H9 (cell line): ENCODE measurements at regions not wholly inside any gene's neighbourhood (a gene's known extent, or its start where the extent isn't known, plus 50 kb on each side); places are given as distances from the start of the nearest gene placed in this dataset.

ENCODE experiments used
- DNase-seq: peaks from one replicate; pipeline ENCODE4 v3.0.0-alpha.2; 2017
- H2AFZ ChIP-seq: one replicate; pipeline ENCODE4 v1.6.1; 2013; ENCODE audit warnings: mild to moderate bottlenecking, low read length, control low read depth, moderate library complexity
- H2AK5ac ChIP-seq: 2 replicates; pipeline ENCODE4 v1.6.1; 2013; ENCODE audit warnings: low read length, control low read depth, mixed read lengths; ENCODE audit not compliant: insufficient read length
- H2BK120ac ChIP-seq: one replicate; pipeline ENCODE4 v1.6.1; 2013; ENCODE audit warnings: low read depth, mild to moderate bottlenecking, low read length, control low read depth, inconsistent platforms; ENCODE audit not compliant: poor library complexity, severe bottlenecking
- H2BK12ac ChIP-seq: 2 replicates; pipeline ENCODE4 v1.6.1; 2013; ENCODE audit warnings: low read length, control low read depth, mixed read lengths, low read depth; ENCODE audit not compliant: insufficient read length
- H2BK15ac ChIP-seq: 2 replicates; pipeline ENCODE4 v1.6.1; 2013; ENCODE audit warnings: low read depth, low read length, control low read depth
- H2BK20ac ChIP-seq: one replicate; pipeline ENCODE4 v1.6.1; 2013; ENCODE audit warnings: low read depth, mild to moderate bottlenecking, low read length, control low read depth, inconsistent platforms; ENCODE audit not compliant: poor library complexity, severe bottlenecking
- H2BK5ac ChIP-seq: 2 replicates; pipeline ENCODE4 v1.6.1; 2013; ENCODE audit warnings: low read length, control low read depth, mixed read lengths; ENCODE audit not compliant: insufficient read length
- H3K14ac ChIP-seq: 2 replicates; pipeline ENCODE4 v1.6.1; 2013; ENCODE audit warnings: low read length, control low read depth; ENCODE audit not compliant: insufficient read depth
- H3K18ac ChIP-seq: 2 replicates; pipeline ENCODE4 v1.6.1; 2013; ENCODE audit warnings: low read depth, mild to moderate bottlenecking, mixed read lengths, low read length, control low read depth; ENCODE audit not compliant: insufficient read length
- H3K23ac ChIP-seq: 2 replicates; pipeline ENCODE4 v1.6.1; 2013; ENCODE audit warnings: low read length, control low read depth, mixed read lengths, low read depth; ENCODE audit not compliant: insufficient read length
- H3K23me2 ChIP-seq: 2 replicates; pipeline ENCODE4 v1.6.1; 2013; ENCODE audit warnings: low read depth, mild to moderate bottlenecking, mixed read lengths, low read length, control low read depth; ENCODE audit not compliant: insufficient read length, poor library complexity, severe bottlenecking
- H3K27ac ChIP-seq: 2 replicates; pipeline ENCODE4 v1.5.1; 2013; ENCODE audit warnings: low read length, control low read depth, mixed read lengths, low read depth; ENCODE audit not compliant: insufficient read length
- H3K27me3 ChIP-seq: 2 replicates; pipeline ENCODE4 v1.6.1; 2013; ENCODE audit warnings: low read length, control low read depth, inconsistent platforms; ENCODE audit not compliant: insufficient read depth
- H3K4ac ChIP-seq: 2 replicates; pipeline ENCODE4 v1.6.1; 2013; ENCODE audit warnings: low read depth, mild to moderate bottlenecking, control low read depth, inconsistent platforms, low read length, moderate library complexity
- H3K4me1 ChIP-seq: 2 replicates; pipeline ENCODE4 v1.6.1; 2013; ENCODE audit warnings: low read length, control low read depth, inconsistent platforms; ENCODE audit not compliant: insufficient read depth
- H3K4me2 ChIP-seq: 2 replicates; pipeline ENCODE4 v1.6.1; 2013; ENCODE audit warnings: low read length, control low read depth, mixed read lengths; ENCODE audit not compliant: insufficient read length, insufficient read depth
- H3K56ac ChIP-seq: 2 replicates; pipeline ENCODE4 v1.6.1; 2013; ENCODE audit warnings: low read depth, mild to moderate bottlenecking, mixed read lengths, low read length, control low read depth; ENCODE audit not compliant: insufficient read length
- H3K79me1 ChIP-seq: 2 replicates; pipeline ENCODE4 v1.6.1; 2013; ENCODE audit warnings: low read depth, mild to moderate bottlenecking, moderate library complexity, low read length, control low read depth, inconsistent platforms; ENCODE audit not compliant: insufficient read depth, poor library complexity, severe bottlenecking
- H3K79me2 ChIP-seq: 2 replicates; pipeline ENCODE4 v1.6.1; 2013; ENCODE audit warnings: low read length, control low read depth, inconsistent platforms; ENCODE audit not compliant: insufficient read depth
- H3K9ac ChIP-seq: 2 replicates; pipeline ENCODE4 v1.6.1; 2013; ENCODE audit warnings: low read length, control low read depth, mixed read lengths; ENCODE audit not compliant: insufficient read length; ENCODE audit errors: extremely low read depth
- H3K9me3 ChIP-seq: one replicate; pipeline ENCODE4 v1.6.1; 2013; ENCODE audit warnings: low read depth, low read length, inconsistent platforms; ENCODE audit not compliant: control insufficient read depth
- H3T11ph ChIP-seq: one replicate; pipeline ENCODE4 v1.6.1; 2013; ENCODE audit warnings: mild to moderate bottlenecking, low read length, control low read depth, inconsistent platforms
- H4K20me1 ChIP-seq: one replicate; pipeline ENCODE4 v1.6.1; 2013; ENCODE audit not compliant: control insufficient read depth, insufficient read length, insufficient read depth
- H4K5ac ChIP-seq: 2 replicates; pipeline ENCODE4 v1.6.1; 2013; ENCODE audit warnings: low read depth, mild to moderate bottlenecking, mixed read lengths, low read length, control low read depth; ENCODE audit not compliant: insufficient read length
- H4K8ac ChIP-seq: replicated peaks from 2 replicates; pipeline ENCODE4 v1.6.1; 2013; ENCODE audit warnings: low read length, control low read depth, mixed read lengths, low read depth; ENCODE audit not compliant: insufficient read length
- H4K91ac ChIP-seq: 2 replicates; pipeline ENCODE4 v1.6.1; 2013; ENCODE audit warnings: low read depth, mild to moderate bottlenecking, moderate library complexity, mixed read lengths, low read length, control low read depth; ENCODE audit not compliant: insufficient read length
- H3K27ac Mint-ChIP-seq, 3 experiments: 2 replicates in 2 of 3; 3 replicates in 1 of 3; pipeline ENCODE4 v1.8.0; 2020 to 2021; ENCODE audit warnings: mixed read lengths in 3 of 3, mild to moderate bottlenecking in 1 of 3, moderate library complexity in 1 of 3
- H3K27me3 Mint-ChIP-seq: 2 replicates; pipeline ENCODE4 v1.8.0; 2021; ENCODE audit warnings: low read depth, mild to moderate bottlenecking, moderate library complexity, mixed read lengths
- H3K36me3 Mint-ChIP-seq, 3 experiments: 2 replicates in 2 of 3; 3 replicates in 1 of 3; pipeline ENCODE4 v1.8.0; 2020 to 2021; ENCODE audit warnings: low read depth in 3 of 3, mixed read lengths in 3 of 3; ENCODE audit not compliant: insufficient read depth in 1 of 3
- H3K4me1 Mint-ChIP-seq, 2 experiments: 2 replicates each; pipeline ENCODE4 v1.8.0; 2020; ENCODE audit warnings: mixed read lengths in 2 of 2
- H3K4me3 Mint-ChIP-seq, 2 experiments: 2 replicates in 1 of 2; 3 replicates in 1 of 2; pipeline ENCODE4 v1.8.0; 2020 to 2021; ENCODE audit warnings: mild to moderate bottlenecking in 2 of 2, mixed read lengths in 2 of 2, moderate library complexity in 1 of 2
- H3K9me3 Mint-ChIP-seq, 2 experiments: 2 replicates in 1 of 2; 3 replicates in 1 of 2; pipeline ENCODE4 v1.8.0; 2020; ENCODE audit warnings: mild to moderate bottlenecking in 2 of 2, mixed read lengths in 2 of 2, moderate library complexity in 1 of 2
- WGBS: extraction: QIAGEN DNeasy Blood & Tissue Kit; methylation state at CpG from one replicate; pipeline ENCODE4 v1.1.7; 2013; ENCODE audit warnings: missing lambda C conversion rate, low lambda C conversion rate, mixed read lengths; ENCODE audit not compliant: insufficient read length; ENCODE audit errors: extremely low coverage; 5-methylcytosine and 5-hydroxymethylcytosine counted together
- TF ChIP-seq, protein P1 (sequence below): fragments of 200-600 bp; sonication (generic); conservative IDR thresholded peaks from 3 replicates; pipeline ENCODE4 v1.8.0; 2021; ENCODE audit warnings: antibody characterized with exemption, mild to moderate bottlenecking

DNA sequence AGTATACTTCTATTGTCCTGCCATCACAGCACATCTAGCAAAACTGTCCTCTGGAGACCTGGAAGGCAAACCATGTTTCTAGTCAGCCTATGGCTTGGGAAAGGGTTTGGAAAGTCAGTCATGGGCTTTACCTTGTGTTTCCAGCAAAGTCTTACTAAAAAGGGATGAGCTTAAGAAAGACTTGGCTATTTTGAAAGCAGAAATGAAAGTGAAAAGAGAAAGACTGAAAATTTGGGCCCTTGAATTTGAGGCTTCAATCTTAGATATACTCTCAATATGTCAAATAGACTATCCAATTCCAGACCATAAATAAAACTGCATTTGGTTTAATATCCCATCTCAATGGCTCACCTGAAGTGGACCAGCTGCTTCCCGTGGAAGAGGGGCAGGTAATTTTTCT is 127.9 kb downstream of the ZNF330 start:
- Mint-ChIP-seq H3K4me3 (no peak overlapping the region), H3K27ac (no peak overlapping the region; a peak in 1 of 7 replicates), H3K4me1 (peaks cover 8 to 10% of the 10 kb centered on the region in 2 experiments), H3K36me3 (no peaks in the 10 kb centered on the region), H3K9me3 (no peaks in the 10 kb centered on the region; a peak in 1 of 5 replicates), H3K27me3 (no peaks in the 10 kb centered on the region)
- TF ChIP-seq, protein P1, sequence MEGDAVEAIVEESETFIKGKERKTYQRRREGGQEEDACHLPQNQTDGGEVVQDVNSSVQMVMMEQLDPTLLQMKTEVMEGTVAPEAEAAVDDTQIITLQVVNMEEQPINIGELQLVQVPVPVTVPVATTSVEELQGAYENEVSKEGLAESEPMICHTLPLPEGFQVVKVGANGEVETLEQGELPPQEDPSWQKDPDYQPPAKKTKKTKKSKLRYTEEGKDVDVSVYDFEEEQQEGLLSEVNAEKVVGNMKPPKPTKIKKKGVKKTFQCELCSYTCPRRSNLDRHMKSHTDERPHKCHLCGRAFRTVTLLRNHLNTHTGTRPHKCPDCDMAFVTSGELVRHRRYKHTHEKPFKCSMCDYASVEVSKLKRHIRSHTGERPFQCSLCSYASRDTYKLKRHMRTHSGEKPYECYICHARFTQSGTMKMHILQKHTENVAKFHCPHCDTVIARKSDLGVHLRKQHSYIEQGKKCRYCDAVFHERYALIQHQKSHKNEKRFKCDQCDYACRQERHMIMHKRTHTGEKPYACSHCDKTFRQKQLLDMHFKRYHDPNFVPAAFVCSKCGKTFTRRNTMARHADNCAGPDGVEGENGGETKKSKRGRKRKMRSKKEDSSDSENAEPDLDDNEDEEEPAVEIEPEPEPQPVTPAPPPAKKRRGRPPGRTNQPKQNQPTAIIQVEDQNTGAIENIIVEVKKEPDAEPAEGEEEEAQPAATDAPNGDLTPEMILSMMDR: no peak
- Histone ChIP-seq H4K5ac (no peak overlapping the region), H3K4me2 (no peak overlapping the region), H3K4me1 (no peaks in the 10 kb centered on the region; the same call in 1 of the 2 replicates), H2BK12ac (no peak overlapping the region), H4K91ac (no peak overlapping the region), H3K9me3 (no peaks in the 10 kb centered on the region), H2AK5ac (no peak overlapping the region), H2BK15ac (no peak overlapping the region), H3K79me2 (no peaks in the 10 kb centered on the region), H3K27ac (no peak overlapping the region), H3K18ac (no peak overlapping the region), H2BK120ac (no peak overlapping the region), H3K4ac (no peak overlapping the region), H3K79me1 (no peaks in the 10 kb centered on the region), H3K23me2 (no peaks in the 10 kb centered on the region), H3T11ph (no peak overlapping the region), H3K23ac (no peak overlapping the region), H3K27me3 (no peaks in the 10 kb centered on the region), H2AFZ (no peak overlapping the region), H2BK5ac (no peak overlapping the region), H3K56ac (no peak overlapping the region), H2BK20ac (no peak overlapping the region), H4K20me1 (no peaks in the 10 kb centered on the region), H3K14ac (no peak overlapping the region), H3K9ac (no peak overlapping the region), H4K8ac (no peak overlapping the region)
- no CpG with 5 or more reads among the region's 1 CpG for WGBS
- no peak for DNase-seq
